Stimulated activated CD4-positive, alpha-beta T cell treated with anti-CD3 and anti-CD28 coated beads, Interleukin-1b, Interleukin-23, amount 100 ng/mL, for 48 hours (primary cell): ENCODE measurements at regions not wholly inside any gene's neighbourhood (a gene's known extent, or its start where the extent isn't known, plus 50 kb on each side); places are given as distances from the start of the nearest gene placed in this dataset.
"Not testable (repeated sequence)": the region's sequence is repeated elsewhere in the genome, so short reads cannot be mapped to it uniquely, and the experiment has no call there.

Source experiments
- DNase-seq: peaks from one replicate; pipeline ENCODE4 v3.0.0-alpha.2; 2020

- no peak for DNase-seq
Measured at GRCh38 chr21:35449846-35450245, 400.7 kb upstream of the RUNX1 start.

GRCh38 chr21:35448876-35449599 is 399.9 kb upstream of the RUNX1 start:
- no peak for DNase-seq

- DNase-seq = no peak
Measured at GRCh38 chr21:35444391-35444790, 395.3 kb upstream of the RUNX1 start.

GRCh38 chr21:35441868-35442582 is 392.9 kb upstream of the RUNX1 start:
- DNase-seq = no peak

- DNase-seq = peak; percentile 20
Measured at GRCh38 chr21:35438643-35439404, 389.7 kb upstream of the RUNX1 start.

- DNase-seq = no peak
Measured at GRCh38 chr21:35437941-35438340, 388.8 kb upstream of the RUNX1 start.

GRCh38 chr21:35436899-35437298 is 387.8 kb upstream of the RUNX1 start:
- no peak for DNase-seq

GRCh38 chr21:35432601-35433000 is 383.5 kb upstream of the RUNX1 start:
- not testable (repeated sequence) for DNase-seq

GRCh38 chr21:35430260-35430659 is 381.2 kb upstream of the RUNX1 start:
- DNase-seq = no peak

GRCh38 chr21:35428937-35429336 is 379.8 kb upstream of the RUNX1 start:
- DNase-seq = no peak

GRCh38 chr21:35428489-35428888 is 379.4 kb upstream of the RUNX1 start:
- peak; percentile 30 for DNase-seq

GRCh38 chr21:35428001-35428320 is 378.9 kb upstream of the RUNX1 start:
- no peak for DNase-seq

- no peak for DNase-seq
Measured at GRCh38 chr21:35427320-35428000, 378.4 kb upstream of the RUNX1 start.

GRCh38 chr21:35426897-35427296 is 377.8 kb upstream of the RUNX1 start:
- DNase-seq = no peak

- DNase-seq = no peak
Measured at GRCh38 chr21:35426469-35426868, 377.4 kb upstream of the RUNX1 start.

GRCh38 chr21:35424122-35424521 is 375.0 kb upstream of the RUNX1 start:
- DNase-seq = no peak

- DNase-seq = no peak
Measured at GRCh38 chr21:35423709-35424108, 374.6 kb upstream of the RUNX1 start.

GRCh38 chr21:35422011-35422410 is 372.9 kb upstream of the RUNX1 start:
- no peak for DNase-seq

GRCh38 chr21:35421221-35421620 is 372.1 kb upstream of the RUNX1 start:
- no peak for DNase-seq

GRCh38 chr21:35420656-35421055 is 371.6 kb upstream of the RUNX1 start:
- no peak for DNase-seq

GRCh38 chr21:35417762-35418161 is 368.7 kb upstream of the RUNX1 start:
- no peak for DNase-seq

GRCh38 chr21:35416866-35417489 is 367.9 kb upstream of the RUNX1 start:
- no peak for DNase-seq
